Cerebellar nuclear complex (tissue), 1 donor: ENCODE measurements at regions not wholly inside any gene's neighbourhood (a gene's known extent, or its start where the extent isn't known, plus 50 kb on each side); places are given as distances from the start of the nearest gene placed in this dataset.
"Not testable (repeated sequence)": the region's sequence is repeated elsewhere in the genome, so short reads cannot be mapped to it uniquely, and the experiment has no call there.

ENCODE experiments used
- DNase-seq, 2 experiments: peaks; one replicate each; lab custom pipeline; 2025; lab: John Stamatoyannopoulos, UW

DNA sequence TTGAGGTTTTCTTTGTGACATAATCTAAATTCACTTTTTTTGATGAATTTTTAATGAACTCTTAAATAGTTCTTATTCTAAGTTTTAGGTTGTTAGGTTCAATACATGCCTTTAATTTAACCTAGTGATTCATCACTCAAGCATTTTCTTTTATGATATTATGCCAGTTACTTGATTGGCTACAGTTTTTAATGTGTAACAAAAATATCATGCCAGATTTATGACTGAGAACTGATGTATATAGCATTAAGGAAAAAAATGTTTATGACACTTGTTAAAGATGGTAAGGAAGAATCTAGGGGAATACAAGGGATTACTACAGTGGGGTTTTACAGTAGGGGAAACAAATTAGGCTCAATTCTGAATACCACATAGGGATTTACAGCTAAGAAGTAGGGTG lies 103.1 kb downstream of the VGLL3 start:
- no peak for DNase-seq

DNA sequence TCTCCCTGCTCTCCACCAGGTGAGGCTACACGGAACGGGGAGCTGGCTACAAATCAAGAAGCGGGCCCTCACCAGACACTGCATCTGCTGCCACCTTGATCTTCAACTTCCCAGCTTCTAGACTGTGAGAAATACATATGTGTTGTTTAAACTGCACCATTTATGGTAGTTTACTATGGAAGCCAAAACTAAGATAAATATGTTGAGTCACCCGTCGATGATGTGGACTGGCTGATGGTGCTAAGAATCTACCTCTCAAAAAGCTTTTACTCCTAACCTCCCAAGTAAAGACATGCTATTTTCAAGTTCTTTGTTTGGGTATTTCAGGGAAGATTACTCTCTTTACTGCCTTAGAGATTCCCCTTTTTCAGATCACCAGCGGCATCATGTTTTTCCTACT lies 110.9 kb downstream of the VGLL3 start:
- DNase-seq: no peak

DNA sequence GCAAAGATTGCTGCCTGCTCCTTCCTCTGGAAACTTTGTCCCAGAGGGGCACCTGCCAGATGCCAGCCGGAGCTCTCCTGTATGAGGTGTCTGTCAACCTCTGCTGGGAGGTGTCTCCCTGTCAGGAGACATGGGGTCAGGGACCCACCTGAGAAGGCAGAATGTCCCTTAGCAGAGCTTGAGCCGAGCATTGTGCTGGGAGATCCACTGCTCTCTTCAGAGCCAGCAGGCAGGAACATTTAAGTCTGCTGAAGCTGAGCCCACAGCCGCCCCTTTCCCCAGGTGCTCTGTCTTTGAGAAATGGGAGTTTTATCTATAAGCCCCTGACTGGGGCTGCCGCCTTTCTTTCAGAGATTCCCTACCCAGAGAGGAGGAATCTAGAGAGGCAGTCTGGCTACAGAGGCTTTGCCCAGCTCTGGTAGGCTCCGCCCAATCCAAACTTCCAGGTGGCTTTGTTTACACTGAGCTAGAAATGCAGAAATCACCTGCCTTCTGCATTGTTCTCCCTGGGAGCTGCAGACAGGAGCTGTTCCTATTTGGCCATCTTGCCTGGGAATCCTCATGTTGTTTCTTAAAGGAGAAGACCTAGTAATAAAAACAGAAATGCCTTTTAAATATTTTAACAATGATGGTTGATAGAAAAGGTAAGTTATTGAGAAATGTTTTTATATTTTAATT lies 114.3 kb downstream of the VGLL3 start:
- DNase-seq: not testable (repeated sequence)

DNA sequence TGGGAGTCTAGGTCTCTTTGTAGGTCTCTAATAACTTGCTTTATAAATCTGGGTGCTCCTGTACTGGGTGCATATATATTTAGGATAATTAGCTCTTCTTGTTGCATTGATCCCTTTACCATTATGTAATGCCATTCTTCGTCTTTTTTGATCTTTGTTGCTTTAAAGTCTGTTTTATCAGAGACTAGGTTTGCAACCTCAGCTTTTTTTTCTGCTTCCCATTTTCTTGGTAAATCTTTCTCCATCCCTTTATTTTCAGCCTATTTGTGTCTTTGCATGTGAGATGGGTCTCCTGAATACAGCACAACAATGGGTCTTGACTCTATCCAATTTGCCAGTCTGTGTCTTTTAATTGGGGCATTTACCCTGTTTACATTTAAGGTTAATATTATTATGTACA lies 116.2 kb downstream of the VGLL3 start:
- DNase-seq: not testable (repeated sequence)

DNA sequence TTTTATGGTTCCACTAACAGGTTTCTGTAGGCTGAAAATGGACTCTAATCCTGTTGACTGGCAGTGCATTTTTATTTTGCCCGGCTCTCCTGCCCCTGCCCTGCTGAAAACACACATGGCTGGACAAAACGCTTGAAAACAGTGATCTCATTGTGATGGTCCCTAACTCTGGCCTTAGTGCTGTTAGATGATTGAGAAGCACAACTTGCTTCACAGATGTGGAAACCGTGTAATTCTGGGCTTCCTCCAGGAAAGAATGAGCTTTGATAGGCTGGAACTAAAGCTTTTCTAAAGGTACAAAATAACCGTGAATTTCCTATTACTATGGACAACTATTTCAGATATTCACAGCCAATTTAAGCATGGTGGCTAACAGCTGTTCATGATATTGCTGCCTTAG lies 121.4 kb downstream of the VGLL3 start:
- no peak for DNase-seq

DNA sequence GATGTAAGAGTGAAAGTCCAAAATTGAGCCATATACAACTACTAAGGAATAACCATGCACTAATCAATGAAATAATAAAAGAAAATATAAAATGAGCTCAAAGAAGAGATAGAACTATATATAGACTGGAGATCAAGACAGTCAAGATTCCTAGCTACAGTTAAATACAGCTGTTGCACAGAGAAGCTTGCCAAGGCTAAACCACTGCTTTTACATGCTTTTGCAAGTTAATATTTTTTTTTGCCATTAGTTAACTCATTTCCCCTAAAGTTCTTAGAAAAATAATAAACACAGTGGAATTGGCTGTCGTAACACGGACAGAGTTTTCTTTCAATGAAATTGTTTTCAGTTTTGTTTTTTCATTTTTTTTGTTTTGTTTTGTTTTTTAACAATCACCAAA lies 123.0 kb downstream of the VGLL3 start:
- no peak for DNase-seq

DNA sequence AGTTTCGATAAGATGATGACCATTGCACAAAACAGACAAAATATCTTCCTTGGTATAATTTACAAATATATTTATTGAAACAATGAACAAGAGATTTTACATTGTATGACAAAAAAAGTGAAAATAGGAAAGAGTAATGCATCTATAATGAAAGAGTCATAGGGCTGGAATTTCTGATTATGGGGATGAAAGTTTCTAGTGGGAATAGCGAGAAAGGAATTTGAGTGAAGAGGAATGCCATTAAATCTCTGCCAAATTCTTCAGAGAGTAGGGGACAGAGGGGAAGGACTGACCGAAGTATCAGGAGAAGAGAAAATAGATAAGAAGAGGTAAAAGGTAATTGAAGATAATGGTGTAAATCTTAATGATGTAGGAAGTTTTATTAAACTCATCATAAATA lies 125.4 kb downstream of the VGLL3 start:
- no peak for DNase-seq

DNA sequence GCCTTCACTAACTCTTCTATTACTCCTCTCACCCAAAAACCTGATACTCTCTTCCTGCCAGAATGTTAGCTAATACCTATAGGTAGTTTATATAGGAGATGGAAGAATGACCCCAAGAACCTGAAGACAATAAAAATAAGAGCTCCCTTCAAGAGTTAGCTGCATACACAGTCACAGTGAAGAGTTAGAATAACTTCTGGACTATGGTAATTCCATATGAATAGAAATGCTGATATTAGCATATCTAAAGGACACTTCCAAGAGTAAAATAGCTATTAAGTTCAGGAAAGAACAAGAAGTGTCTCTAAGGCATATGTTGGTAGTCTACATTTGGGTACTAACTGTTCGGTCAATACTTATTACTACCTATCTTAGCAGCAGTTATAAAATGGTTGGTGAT lies 134.2 kb downstream of the VGLL3 start:
- no peak for DNase-seq

DNA sequence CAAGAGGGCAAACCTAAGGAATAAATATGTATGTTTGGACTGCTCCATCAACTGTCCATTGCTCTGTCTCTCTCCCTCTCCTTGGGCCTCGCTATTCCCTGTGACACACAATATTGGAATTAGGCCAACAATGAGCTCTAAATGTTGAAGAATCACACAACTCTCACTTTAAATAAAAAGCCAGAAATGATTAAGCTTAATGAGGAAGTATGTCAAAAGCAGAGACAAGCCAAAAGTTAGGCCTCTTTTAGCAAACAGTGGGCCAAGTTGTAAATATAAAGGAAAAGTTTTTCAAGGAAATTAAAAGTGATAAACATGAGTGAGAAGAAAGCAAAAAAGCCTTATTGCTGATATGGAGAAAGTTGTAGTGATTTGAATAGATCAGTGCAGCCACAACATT lies 141.0 kb downstream of the VGLL3 start:
- DNase-seq: no peak

DNA sequence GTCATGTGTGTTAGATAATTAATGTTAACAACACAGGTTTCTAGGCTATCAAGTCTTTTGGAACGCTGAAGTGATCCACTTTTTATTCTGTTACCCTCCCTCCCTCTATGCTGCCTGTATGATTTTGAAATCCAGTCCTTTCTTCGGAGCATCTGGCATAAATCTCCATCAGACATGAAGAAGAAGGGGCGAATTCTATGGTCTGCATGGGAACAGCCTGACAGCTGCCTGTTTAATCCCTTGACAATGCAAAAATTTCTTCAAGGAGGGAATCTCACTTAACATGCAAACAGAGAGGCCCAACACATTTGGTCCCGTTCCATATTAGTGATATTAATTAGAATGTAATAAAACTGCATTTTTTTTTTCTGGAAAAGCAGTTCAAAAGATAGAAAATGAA lies 145.2 kb downstream of the VGLL3 start:
- DNase-seq: no peak

DNA sequence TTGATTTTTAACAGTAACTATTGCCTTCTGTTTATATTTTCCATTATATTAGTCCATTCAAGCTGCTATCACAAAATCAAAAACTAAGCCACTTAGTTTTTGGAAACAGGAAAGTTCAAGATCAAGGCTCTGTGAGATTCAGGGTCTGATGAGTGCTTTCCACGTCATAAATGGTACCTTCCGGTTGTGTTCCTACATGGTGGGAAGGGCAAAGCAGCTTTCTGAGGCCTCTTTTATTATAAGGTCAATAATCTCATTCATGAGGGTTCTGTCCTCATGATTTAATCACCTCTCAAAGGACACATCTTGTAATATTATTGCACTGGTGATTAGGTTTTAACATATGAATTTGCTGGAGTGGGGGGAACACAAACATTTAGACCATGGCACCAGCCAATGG lies 152.0 kb downstream of the VGLL3 start:
- DNase-seq: no peak

DNA sequence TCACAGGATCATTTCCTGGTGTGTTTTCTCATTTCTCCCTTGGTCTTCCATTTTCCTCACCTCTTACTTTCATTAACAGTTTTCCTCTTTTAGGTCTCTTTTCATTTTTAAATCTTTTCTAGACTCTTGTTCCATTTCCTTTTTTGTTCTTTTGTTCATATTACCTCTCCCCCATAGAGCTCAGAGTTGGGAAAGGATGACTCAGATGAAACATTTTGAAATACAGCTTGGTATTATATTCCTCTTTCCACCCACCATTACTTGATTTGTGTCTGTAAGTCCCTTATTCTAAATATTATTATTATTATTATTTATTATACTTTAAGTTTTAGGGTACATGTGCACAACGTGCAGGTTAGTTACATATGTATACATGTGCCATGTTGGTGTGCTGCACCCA lies 153.1 kb downstream of the VGLL3 start:
- DNase-seq: no peak

DNA sequence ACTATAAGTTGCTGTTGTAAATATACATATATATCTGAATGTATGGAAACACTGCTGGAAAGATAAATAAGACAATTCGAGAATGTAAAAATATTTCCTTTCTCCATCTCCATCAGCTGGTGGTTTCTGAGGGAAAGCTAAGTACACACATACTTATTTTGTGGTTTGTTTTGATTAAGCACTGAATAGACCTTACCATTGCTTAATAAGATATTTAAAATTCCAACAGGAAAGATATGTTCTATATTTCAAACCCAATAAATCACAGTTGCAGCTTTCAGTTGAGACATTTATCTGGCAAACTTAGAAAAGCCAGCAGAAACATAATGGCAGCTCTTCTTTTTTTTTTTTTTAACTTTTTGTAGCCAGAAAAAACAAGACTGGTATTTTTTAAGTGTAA lies 160.4 kb downstream of the VGLL3 start:
- DNase-seq: no peak

DNA sequence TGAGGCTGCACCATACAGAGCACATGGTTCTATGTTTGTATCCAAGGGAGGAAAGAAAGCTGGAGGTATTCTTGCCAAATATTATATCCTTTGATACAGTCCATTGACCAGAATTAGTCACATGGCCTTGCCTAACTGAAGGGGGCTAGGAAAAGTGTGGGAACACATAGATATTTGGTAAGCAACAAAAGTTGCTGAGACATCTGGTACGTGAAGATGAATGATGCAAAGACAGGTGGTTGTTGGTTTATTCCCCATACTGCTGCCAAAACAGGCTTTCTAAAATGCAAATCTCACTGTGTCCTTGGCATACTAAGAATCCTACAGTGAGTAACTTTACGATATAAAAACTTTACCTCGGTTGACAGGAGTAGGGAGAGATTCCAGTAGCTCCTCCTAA lies 162.2 kb downstream of the VGLL3 start:
- no peak for DNase-seq

DNA sequence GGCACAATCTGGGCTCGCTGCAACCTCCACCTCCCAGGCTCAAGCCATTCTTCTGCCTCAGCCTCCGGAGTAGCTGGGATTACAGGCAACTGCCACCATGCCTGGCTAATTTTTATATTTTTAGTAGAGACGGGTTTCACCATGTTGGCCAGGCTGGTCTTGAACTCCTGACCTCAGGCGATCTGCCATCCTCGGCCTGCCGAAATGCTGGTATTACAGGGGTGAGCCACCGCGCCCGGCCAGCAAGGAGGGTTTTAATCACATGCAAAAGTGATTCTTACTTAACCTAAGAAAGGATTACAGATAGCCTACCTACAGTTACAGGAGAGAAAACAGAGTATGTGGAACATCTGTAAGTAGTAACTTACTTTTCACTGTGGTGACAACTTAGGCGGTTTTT lies 163.4 kb downstream of the VGLL3 start:
- not testable (repeated sequence) for DNase-seq

DNA sequence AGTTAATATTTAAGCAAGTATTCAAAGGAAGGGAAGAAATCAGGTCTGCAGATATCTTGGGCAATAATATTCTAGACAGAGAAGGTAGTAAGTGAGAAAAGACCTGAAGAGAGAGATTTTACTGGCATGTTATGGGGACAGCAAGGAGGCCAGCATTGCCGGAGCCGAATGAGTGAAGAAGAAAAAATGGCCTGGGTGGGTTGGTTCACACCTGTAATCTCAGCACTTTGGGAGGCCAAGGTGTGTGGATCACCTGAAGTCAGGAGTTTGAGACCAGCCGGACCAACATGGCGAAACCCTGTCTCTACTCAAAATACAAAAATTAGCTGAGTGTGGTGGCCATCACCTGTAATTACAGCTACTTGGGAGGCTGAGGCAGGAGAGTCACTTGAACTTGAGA lies 164.7 kb downstream of the VGLL3 start:
- no peak for DNase-seq

DNA sequence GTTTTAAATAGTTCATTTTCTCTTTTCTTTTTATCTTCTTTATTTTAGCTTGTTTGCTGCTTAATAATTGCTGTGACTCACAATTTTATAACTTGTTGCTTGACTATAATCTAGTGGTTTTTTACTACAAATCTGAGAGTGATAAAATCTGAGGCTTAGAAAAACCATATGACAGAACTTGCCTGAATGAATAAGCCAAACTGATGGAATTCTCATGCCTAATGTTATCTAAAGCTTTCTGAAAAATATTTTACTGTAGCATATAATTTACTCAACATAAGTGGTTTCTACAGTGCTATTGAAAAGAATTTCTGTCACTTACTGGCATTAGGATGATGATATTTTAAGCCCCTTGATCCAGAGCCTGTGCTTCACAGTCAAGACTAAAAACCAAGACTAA lies 175.1 kb downstream of the VGLL3 start:
- no peak for DNase-seq

DNA sequence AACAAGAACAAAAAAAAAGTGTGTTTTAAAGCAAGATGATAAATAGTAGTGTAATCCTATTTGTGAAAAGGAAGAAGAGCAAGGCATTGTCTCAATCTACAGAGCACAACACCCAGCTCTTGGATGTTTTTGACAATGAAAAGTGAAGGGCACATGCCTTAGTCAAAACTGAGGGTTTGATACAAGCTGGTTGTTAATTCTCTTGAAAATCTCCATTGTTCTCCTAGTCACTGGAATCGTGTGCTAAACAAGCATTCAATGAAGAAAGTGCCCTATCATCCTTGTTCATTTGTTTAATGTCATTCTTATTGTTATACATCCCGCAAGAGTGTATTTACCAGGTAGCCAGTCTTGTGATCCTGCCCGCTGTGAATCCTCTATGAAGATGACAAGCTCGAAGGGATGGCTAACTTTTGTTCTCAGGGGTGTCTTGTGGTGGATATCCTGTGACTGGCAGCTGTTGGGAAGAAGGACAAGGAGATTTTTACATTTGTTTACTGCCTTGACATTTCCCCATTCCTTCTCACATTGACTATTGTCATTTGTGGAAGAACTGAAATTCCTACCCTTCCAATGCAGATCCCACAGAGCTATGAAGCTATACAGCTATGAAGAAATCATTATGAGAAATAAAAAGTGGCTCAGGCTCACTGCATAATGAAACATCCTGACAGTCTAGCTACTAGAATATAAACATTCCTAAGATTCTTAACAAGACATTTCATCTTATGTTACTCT lies 175.9 kb downstream of the VGLL3 start:
- DNase-seq: no peak

DNA sequence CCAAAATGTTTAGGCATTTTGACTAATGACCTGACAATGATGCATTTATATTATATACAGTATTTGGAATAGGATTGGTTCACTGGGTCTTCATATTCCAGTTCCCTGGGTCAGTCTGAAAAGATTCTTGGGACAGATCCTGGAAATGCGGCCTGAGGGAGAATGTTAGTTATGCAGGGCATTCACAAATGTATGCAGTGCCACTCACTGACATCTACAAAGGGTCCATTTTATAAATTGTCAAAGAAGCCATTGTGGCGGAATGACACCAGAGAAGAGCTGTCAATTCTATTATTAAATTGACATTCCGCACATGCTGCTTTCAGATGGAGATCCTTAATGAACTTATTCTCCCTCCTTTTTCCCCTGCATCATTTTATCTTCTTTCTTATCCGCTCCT lies 176.6 kb downstream of the VGLL3 start:
- DNase-seq: no peak

DNA sequence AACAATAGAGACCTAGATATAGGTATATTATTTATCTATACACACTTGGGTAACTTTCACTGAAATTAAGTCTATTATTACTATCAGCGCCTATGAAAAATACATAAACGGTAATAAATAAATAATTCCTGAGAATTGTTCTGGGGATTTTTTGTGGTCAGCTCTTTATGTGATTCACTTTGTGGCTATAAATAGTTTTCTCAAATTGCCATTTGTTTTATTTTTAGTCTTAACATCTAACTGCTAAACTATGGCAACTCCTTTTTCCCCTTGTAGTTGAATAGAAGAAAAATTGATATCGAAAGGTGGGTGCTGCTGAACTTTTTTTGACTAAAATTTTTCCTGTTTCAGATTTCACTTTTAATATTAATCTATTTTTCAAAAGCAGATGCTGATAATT lies 189.0 kb downstream of the VGLL3 start:
- no peak for DNase-seq

DNA sequence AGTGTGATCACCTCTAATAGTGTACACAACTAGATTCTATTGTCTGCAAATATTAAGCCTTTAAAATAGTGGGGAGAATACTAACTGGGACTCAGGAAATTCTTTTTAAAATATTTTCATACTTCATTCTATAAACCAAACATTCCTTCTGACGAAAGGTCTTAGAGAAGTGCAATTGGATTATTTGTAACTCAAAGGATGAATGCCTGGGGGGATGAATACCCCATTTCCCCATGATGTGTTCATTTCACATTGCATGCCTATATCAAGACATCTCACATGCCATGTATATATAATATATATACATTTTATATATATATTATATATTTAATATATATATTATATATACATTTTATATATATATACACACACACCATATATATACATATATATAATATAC lies 189.9 kb downstream of the VGLL3 start:
- no peak for DNase-seq

DNA sequence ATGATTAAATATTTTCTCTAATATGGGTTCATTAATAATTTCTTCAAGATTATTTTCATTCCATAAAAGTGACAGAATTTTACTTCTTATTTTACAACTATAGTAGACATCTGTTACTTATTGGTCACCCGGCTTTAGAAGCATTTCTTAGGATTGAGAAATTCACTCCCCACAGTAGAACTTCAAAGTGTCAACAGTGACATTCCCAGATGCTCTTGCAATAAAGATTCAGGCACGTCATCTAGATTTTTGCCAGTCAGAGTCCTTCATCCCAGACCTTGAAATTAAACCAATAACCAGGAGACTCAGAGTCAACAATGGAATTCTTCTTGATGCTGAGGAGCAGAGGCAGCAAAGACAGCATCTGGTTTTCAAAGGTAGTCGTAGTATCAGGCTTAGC lies 190.8 kb downstream of the VGLL3 start:
- no peak for DNase-seq

DNA sequence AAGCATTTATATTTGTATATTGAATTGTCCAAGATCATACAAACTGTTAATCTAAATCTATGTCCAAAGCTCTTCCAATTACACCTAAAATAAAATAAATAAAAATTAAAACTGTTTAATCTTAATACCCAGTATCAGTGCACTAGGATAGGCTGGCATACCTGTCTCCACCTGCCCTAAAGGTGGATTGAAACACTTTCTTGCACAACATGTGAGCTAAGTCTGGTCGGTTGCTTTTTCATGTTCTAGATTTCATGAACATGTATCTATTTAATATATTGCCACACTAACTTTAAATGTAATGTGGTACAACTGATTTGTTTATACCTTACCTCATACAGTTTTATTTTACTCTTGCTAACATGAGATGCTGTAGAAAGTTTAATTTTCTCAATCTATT lies 193.0 kb downstream of the VGLL3 start:
- DNase-seq: no peak
